Erythroblast (primary cell): ENCODE measurements at regions not wholly inside any gene's neighbourhood (a gene's known extent, or its start where the extent isn't known, plus 50 kb on each side); places are given as distances from the start of the nearest gene placed in this dataset.

Experiments
- GATA1 ChIP-seq: IDR thresholded peaks from 2 replicates; pipeline ENCODE4 v1.6.1; 2011; ENCODE audit warnings: low read depth, mild to moderate bottlenecking, control low read depth, low read length, moderate library complexity
- POLR2A ChIP-seq: IDR thresholded peaks from 2 replicates; pipeline ENCODE4 v1.6.1; 2011; ENCODE audit warnings: mild to moderate bottlenecking, low read length

- no peak for TF ChIP-seq POLR2A
- no peak for TF ChIP-seq GATA1
These were observed 208.2 kb downstream of the FBXO15 start for GRCh38 chr18:73939391-73939790.
